K562 (cell line): ENCODE measurements at regions not wholly inside any gene's neighbourhood (a gene's known extent, or its start where the extent isn't known, plus 50 kb on each side); places are given as distances from the start of the nearest gene placed in this dataset.

ENCODE experiments used
- CHD7 ChIP-seq: fragments of 200-600 bp; sonication (generic); IDR thresholded peaks from one replicate; pipeline ENCODE4 v1.6.1; 2012; ENCODE audit warnings: mild to moderate bottlenecking, low read depth, low read length, inconsistent platforms
- ILK ChIP-seq: fragments of 450-650 bp; IDR thresholded peaks from 2 replicates; pipeline ENCODE4 v1.6.1; 2016; ENCODE audit warnings: missing genetic modification characterization, low read depth, mild to moderate bottlenecking, missing compliant biosample characterization, moderate library complexity, borderline replicate concordance
- POLR3G ChIP-seq: IDR thresholded peaks from 2 replicates; pipeline ENCODE4 v1.6.1; 2011; ENCODE audit not compliant: insufficient read length, insufficient replicate concordance; ENCODE audit errors: extremely low read depth
- ZNF280A ChIP-seq: fragments of 450-650 bp; IDR thresholded peaks from 2 replicates; pipeline ENCODE4 v1.6.1; 2018; ENCODE audit warnings: mild to moderate bottlenecking, low read depth; ENCODE audit not compliant: partially characterized antibody

GRCh38 chr10:61262486-61263261 lies 190.5 kb downstream of the TMEM26 start (continued):
- TF ChIP-seq CHD7, result no peak
- no peak for TF ChIP-seq ZNF280A
- TF ChIP-seq ILK (tag), result no peak
- no peak for TF ChIP-seq POLR3G
